ENCODE measurements at regions not wholly inside any gene's neighbourhood (a gene's known extent, or its start where the extent isn't known, plus 50 kb on each side); places are given as distances from the start of the nearest gene placed in this dataset.

GRCh38 chr5:142495531-142495930 is 170.7 kb upstream of the SPRY4 start:
- TF ChIP-seq ZBTB7A (IDR thresholded peaks at IDR 0.05; ENCODE audit: low read depth) (no peak), USF1 (IDR thresholded peaks at IDR 0.05) (no peak), CEBPB (IDR thresholded peaks at IDR 0.05) (no peak), EP300 (IDR thresholded peaks at IDR 0.05; ENCODE audit: borderline replicate concordance) (no peak), TEAD4 (IDR thresholded peaks at IDR 0.05) (no peak), MAX (IDR thresholded peaks at IDR 0.05) (no peak), TAF1 (IDR thresholded peaks at IDR 0.05; ENCODE audit: low read depth) (no peak), TCF12 (IDR thresholded peaks at IDR 0.05; ENCODE audit: low read depth) (no peak), RAD21 (IDR thresholded peaks at IDR 0.05; ENCODE audit: low read depth) (no peak), CREB1 (IDR thresholded peaks at IDR 0.05; ENCODE audit: low read depth) (no peak), YY1 (IDR thresholded peaks at IDR 0.05; ENCODE audit: low read depth) (no peak), EGR1 (IDR thresholded peaks at IDR 0.05) (no peak), NFIC (IDR thresholded peaks at IDR 0.05) (no peak), REST (IDR thresholded peaks at IDR 0.05; ENCODE audit: low read depth) (no peak), FOXM1 (IDR thresholded peaks at IDR 0.05; ENCODE audit: borderline replicate concordance, low read depth) (no peak)

GRCh38 chr5:142493875-142494518 is 169.2 kb upstream of the SPRY4 start:
- TF ChIP-seq EP300 (IDR thresholded peaks at IDR 0.05; ENCODE audit: borderline replicate concordance) (no peak), TEAD4 (IDR thresholded peaks at IDR 0.05) (no peak), REST (IDR thresholded peaks at IDR 0.05; ENCODE audit: low read depth) (no peak), FOXM1 (IDR thresholded peaks at IDR 0.05; ENCODE audit: borderline replicate concordance, low read depth) (no peak), ZBTB7A (IDR thresholded peaks at IDR 0.05; ENCODE audit: low read depth) (no peak), RAD21 (IDR thresholded peaks at IDR 0.05; ENCODE audit: low read depth) (no peak), CREB1 (IDR thresholded peaks at IDR 0.05; ENCODE audit: low read depth) (no peak), TAF1 (IDR thresholded peaks at IDR 0.05; ENCODE audit: low read depth) (no peak)

GRCh38 chr5:142492781-142493281 is 168.0 kb upstream of the SPRY4 start:
- no peak for TF ChIP-seq YY1 (IDR thresholded peaks at IDR 0.05; ENCODE audit: low read depth)
- no peak for TF ChIP-seq MAX (IDR thresholded peaks at IDR 0.05)
- no peak for TF ChIP-seq CEBPB (IDR thresholded peaks at IDR 0.05)
- TF ChIP-seq EP300 (IDR thresholded peaks at IDR 0.05; ENCODE audit: borderline replicate concordance): no peak
- no peak for TF ChIP-seq TEAD4 (IDR thresholded peaks at IDR 0.05)
- no peak for TF ChIP-seq EGR1 (IDR thresholded peaks at IDR 0.05)
- no peak for TF ChIP-seq ZBTB7A (IDR thresholded peaks at IDR 0.05; ENCODE audit: low read depth)
- TF ChIP-seq USF1 (IDR thresholded peaks at IDR 0.05): no peak
- no peak for TF ChIP-seq TCF12 (IDR thresholded peaks at IDR 0.05; ENCODE audit: low read depth)
- TF ChIP-seq REST (IDR thresholded peaks at IDR 0.05; ENCODE audit: low read depth): no peak
- TF ChIP-seq TAF1 (IDR thresholded peaks at IDR 0.05; ENCODE audit: low read depth): no peak
- no peak for TF ChIP-seq FOXM1 (IDR thresholded peaks at IDR 0.05; ENCODE audit: borderline replicate concordance, low read depth)
- TF ChIP-seq NFIC (IDR thresholded peaks at IDR 0.05): no peak
- TF ChIP-seq CREB1 (IDR thresholded peaks at IDR 0.05; ENCODE audit: low read depth): no peak

- no peak for TF ChIP-seq RAD21 (IDR thresholded peaks at IDR 0.05; ENCODE audit: low read depth)
Observed at GRCh38 chr5:142491679-142492078, 166.9 kb upstream of the SPRY4 start.
